ENCODE measurements at regions not wholly inside any gene's neighbourhood (a gene's known extent, or its start where the extent isn't known, plus 50 kb on each side); places are given as distances from the start of the nearest gene placed in this dataset.
A peak's percentile ranks its signal among the peaks of the same experiment; 100 is the strongest.
"Not testable (repeated sequence)": the region's sequence is repeated elsewhere in the genome, so short reads cannot be mapped to it uniquely, and the experiment has no call there.

DNA sequence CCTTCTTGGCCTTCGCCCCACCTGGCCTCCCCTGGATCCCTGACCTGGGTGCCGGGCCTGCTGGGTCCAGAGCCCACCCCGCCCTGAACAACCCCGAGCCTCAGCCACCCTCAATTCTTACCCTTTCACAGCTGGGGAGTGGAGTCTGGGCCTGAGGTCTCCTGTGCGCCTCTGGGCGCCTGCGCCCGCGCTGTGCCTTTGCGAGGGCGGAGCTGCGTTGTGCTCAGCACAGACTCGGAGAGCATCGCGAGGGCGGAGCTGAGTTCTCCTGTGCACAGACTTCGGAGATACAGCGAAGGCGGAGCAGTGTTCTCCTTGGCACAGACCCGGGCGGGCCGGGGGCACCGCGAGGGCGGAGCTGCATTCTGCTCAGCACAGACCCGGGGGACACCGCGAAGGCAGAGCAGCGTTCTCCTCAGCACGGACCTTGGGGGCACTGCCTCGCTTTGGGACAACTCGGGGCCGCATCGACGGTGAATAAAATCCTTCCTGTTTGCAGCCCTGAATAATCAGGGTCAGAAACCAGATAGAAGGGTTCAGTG lies 547.2 kb downstream of the FAM72C start:
- intact Hi-C loops (cut with micrococcal nuclease) = not testable (repeated sequence)
- DNase-seq (peak; percentile 35), ATAC-seq (peak; percentile 78)

DNA sequence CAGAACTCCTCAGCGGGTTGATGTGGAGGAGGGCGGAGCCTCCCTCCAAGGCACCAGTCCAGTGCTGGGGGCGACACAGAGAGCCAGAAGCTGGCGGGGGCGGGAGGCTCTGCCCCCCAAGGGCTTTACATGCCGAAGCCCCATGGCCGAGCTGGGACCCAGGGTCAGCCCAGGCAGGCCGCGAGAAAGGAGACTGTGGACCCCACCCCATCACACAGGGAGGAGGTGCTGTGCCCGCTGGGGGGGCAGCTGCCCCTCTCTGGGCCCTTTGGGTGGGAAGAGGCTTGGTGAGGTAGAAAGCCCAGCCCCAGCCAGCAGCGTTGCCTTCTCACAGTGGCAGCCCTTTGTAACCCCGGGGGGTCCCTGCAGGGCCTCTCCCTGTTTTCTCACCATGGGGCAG lies 548.0 kb downstream of the FAM72C start:
- intact Hi-C loops (cut with micrococcal nuclease); DNase-seq; ATAC-seq: not testable (repeated sequence)

DNA sequence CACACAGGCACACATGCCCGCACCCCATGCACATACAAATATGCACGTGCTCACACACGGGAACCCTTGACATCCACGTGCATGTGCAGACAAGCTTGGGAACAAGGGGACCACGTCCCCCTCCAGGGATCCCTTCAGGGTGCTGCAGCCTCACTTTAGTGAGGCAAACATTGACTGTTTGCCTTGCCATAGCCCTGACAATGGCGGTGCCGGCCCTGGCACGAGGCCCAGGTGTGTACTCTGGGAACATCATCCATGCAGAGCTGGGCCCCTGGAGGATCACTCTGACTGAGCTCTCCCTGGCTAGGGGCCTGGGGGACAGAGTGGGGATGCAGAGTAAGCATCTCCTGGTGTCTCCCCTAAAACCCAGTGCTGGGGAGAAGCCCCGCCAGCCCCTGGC lies 550.5 kb downstream of the FAM72C start:
- intact Hi-C loops (cut with micrococcal nuclease); DNase-seq; ATAC-seq: not testable (repeated sequence)
